ENCODE measurements at regions not wholly inside any gene's neighbourhood (a gene's known extent, or its start where the extent isn't known, plus 50 kb on each side); places are given as distances from the start of the nearest gene placed in this dataset.

DNA sequence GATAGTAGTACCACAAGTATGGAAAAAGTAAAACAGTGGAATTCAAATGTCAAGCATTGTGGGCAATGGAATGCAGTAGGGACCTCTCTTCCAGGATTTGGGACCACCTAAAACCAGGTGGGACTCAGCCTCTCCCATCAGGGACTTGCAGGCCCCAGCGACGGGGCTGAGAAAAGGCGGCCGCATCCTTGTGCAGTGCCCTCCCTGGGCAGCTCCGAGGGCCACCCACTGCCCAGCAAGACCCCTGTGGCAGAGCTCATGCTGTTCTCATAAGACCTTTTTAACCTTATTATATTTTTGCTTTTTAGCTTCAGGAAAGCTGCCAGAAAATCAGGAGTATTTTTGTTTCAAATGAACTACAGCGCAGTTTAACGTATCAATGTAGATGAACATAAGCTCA, 142.6 kb upstream of the RPS6KA2 start:
- TF ChIP-seq, protein P1, sequence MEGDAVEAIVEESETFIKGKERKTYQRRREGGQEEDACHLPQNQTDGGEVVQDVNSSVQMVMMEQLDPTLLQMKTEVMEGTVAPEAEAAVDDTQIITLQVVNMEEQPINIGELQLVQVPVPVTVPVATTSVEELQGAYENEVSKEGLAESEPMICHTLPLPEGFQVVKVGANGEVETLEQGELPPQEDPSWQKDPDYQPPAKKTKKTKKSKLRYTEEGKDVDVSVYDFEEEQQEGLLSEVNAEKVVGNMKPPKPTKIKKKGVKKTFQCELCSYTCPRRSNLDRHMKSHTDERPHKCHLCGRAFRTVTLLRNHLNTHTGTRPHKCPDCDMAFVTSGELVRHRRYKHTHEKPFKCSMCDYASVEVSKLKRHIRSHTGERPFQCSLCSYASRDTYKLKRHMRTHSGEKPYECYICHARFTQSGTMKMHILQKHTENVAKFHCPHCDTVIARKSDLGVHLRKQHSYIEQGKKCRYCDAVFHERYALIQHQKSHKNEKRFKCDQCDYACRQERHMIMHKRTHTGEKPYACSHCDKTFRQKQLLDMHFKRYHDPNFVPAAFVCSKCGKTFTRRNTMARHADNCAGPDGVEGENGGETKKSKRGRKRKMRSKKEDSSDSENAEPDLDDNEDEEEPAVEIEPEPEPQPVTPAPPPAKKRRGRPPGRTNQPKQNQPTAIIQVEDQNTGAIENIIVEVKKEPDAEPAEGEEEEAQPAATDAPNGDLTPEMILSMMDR (conservative IDR thresholded peaks at IDR 0.05; ENCODE audit: low read length): no peak
- TF ChIP-seq EZH2phosphoT487 (IDR thresholded peaks at IDR 0.05; ENCODE audit: borderline replicate concordance): no peak

Measured in Loucy (cell line).